ENCODE measurements at regions not wholly inside any gene's neighbourhood (a gene's known extent, or its start where the extent isn't known, plus 50 kb on each side); places are given as distances from the start of the nearest gene placed in this dataset.
A peak's percentile ranks its signal among the peaks of the same experiment; 100 is the strongest.

DNA sequence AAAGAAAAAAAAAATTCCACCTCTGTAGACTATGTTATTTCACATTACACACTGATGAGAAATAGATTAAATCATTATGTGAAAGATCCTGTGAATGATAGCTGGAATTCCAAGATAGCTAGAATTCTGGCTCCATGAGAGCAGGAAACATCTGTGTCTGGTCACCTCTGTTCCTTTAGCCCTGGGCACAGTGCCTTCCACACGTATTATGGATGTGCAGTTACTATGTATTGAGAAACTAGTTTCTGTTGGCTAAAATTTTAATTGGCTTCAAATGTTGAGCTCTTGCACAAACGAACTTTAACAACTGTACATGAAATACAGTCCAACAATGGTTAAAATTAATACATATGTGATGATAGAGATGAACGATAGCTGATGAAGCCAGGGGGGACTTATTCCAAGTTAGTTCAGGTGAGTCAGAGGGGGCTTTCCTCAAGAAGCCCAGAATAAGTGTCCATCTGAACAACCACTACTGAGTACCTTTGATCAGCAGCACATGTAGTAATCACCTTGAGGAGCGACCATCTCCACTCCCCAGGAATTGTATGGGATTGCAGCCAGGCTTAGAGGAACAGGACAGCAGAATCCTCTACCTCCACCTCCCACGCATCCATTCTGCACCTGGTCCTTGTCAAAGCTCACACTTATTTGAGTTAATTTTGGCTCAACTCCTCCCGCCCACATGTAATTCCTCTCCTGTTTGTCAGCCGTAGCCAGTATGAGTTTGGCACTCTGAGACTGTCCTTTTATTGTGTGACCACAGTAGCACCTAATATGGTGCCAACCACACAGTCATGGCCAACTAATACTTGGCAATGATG is 68.6 kb downstream of the NABP1 start:
- Histone ChIP-seq H3K23ac (ENCODE audit: low read length) (no peak overlapping the region), H3K27me3 (ENCODE audit: insufficient read depth, low read length) (no peaks in the 10 kb centered on the region), H3K9ac (ENCODE audit: low read length) (no peak overlapping the region), H4K91ac (ENCODE audit: low read depth, low read length) (no peak overlapping the region), H3K14ac (ENCODE audit: low read length) (no peak overlapping the region), H3K18ac (ENCODE audit: low read length) (no peak overlapping the region), H4K8ac (ENCODE audit: low read depth, low read length) (no peak overlapping the region), H3K79me2 (ENCODE audit: control insufficient read depth, insufficient read depth, low read length, poor library complexity) (no peaks in the 10 kb centered on the region), H2AK5ac (ENCODE audit: low read length) (no peak overlapping the region), H2AFZ (ENCODE audit: insufficient read depth, low read length, poor library complexity) (no peak overlapping the region), H3K27ac (ENCODE audit: low read depth, low read length) (no peak overlapping the region), H3K9me3 (ENCODE audit: insufficient read depth, low read depth, low read length) (no peaks in the 10 kb centered on the region), H4K12ac (ENCODE audit: low read depth, low read length) (no peak overlapping the region), H2BK120ac (ENCODE audit: insufficient read depth, low read length, poor library complexity) (no peak overlapping the region), H3K4me2 (ENCODE audit: low read length) (no peak overlapping the region), H3K79me1 (ENCODE audit: low read length) (no peaks in the 10 kb centered on the region), H3K4me3 (ENCODE audit: low read depth, low read length) (no peak overlapping the region), H2BK5ac (ENCODE audit: low read depth, low read length, poor library complexity) (no peak overlapping the region), H3K4me1 (ENCODE audit: control insufficient read depth in 1 of 2, insufficient read depth in 2 of 2, low read length in 2 of 2) (peaks cover 0 to 2% of the 10 kb centered on the region in 2 experiments), H2BK12ac (ENCODE audit: low read length) (no peak overlapping the region), H3K36me3 (ENCODE audit: control insufficient read depth in 1 of 2, insufficient read depth in 2 of 2, low read length in 2 of 2) (no peaks in the 10 kb centered on the region), H3K4ac (ENCODE audit: low read depth, low read length) (no peak overlapping the region)
- WGBS (ENCODE audit: extremely low coverage, insufficient coverage, insufficient read length), result no CpG with 5 or more reads among the region's 7 CpGs
- peak; percentile 87 to 97 for DNase-seq

DNA sequence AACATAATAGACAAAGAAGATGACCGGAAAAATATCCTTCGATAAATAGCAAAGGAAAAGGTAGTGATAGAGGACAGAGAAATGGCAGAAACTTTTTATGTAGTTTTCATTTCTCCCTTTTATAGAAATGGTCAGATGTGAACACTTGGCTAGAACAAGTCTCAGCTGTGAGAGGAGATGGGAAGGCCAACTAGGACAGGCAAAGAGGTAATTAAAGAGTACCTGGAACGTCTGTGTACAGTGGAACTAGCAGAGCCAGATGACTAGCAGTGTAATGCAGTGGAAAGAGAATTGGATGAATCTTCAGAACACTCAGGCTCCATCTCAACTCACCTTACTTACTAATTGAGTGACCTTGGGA is 69.2 kb downstream of the NABP1 start:
- Histone ChIP-seq H2BK120ac (ENCODE audit: insufficient read depth, low read length, poor library complexity) (no peak overlapping the region), H3K27me3 (ENCODE audit: insufficient read depth, low read length) (no peaks in the 10 kb centered on the region), H3K23ac (ENCODE audit: low read length) (no peak overlapping the region), H2AK5ac (ENCODE audit: low read length) (no peak overlapping the region), H3K4ac (ENCODE audit: low read depth, low read length) (no peak overlapping the region), H3K4me1 (ENCODE audit: control insufficient read depth in 1 of 2, insufficient read depth in 2 of 2, low read length in 2 of 2) (peaks cover 0 to 2% of the 10 kb centered on the region in 2 experiments), H2BK12ac (ENCODE audit: low read length) (no peak overlapping the region), H2BK5ac (ENCODE audit: low read depth, low read length, poor library complexity) (no peak overlapping the region), H4K8ac (ENCODE audit: low read depth, low read length) (no peak overlapping the region), H3K79me1 (ENCODE audit: low read length) (no peaks in the 10 kb centered on the region), H3K36me3 (ENCODE audit: control insufficient read depth in 1 of 2, insufficient read depth in 2 of 2, low read length in 2 of 2) (no peaks in the 10 kb centered on the region), H3K9me3 (ENCODE audit: insufficient read depth, low read depth, low read length) (no peaks in the 10 kb centered on the region), H3K27ac (ENCODE audit: low read depth, low read length) (no peak overlapping the region), H3K4me2 (ENCODE audit: low read length) (no peak overlapping the region), H4K91ac (ENCODE audit: low read depth, low read length) (no peak overlapping the region), H3K4me3 (ENCODE audit: low read depth, low read length) (no peak overlapping the region), H3K14ac (ENCODE audit: low read length) (no peak overlapping the region), H4K12ac (ENCODE audit: low read depth, low read length) (no peak overlapping the region), H3K18ac (ENCODE audit: low read length) (no peak overlapping the region), H2AFZ (ENCODE audit: insufficient read depth, low read length, poor library complexity) (no peak overlapping the region), H3K9ac (ENCODE audit: low read length) (no peak overlapping the region), H3K79me2 (ENCODE audit: control insufficient read depth, insufficient read depth, low read length, poor library complexity) (no peaks in the 10 kb centered on the region)
- DNase-seq, result no peak
- WGBS (ENCODE audit: extremely low coverage, insufficient coverage, insufficient read length), result no CpG with 5 or more reads among the region's 3 CpGs

DNA sequence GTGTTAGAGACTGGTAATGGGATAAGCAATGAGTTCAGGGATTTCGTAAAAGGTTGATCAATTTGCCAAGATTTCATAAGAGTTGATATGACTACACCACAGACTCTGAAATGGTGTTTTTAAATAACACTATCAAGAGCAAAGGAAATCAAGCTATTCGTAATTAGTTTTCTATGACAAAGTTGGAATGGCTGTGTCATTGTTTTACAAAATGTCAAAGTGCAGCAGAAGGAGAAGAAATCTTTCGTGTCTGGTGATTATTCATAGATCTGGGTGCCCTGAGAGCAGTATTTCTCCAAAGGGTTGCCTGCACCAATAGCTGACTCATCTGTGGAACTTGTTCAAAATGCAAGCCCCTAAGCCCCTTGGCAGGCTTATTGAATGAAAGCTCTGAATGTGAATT is 70.1 kb downstream of the NABP1 start:
- H3K4me2 ChIP-seq (ENCODE audit: low read length), result no peak overlapping the region

DNA sequence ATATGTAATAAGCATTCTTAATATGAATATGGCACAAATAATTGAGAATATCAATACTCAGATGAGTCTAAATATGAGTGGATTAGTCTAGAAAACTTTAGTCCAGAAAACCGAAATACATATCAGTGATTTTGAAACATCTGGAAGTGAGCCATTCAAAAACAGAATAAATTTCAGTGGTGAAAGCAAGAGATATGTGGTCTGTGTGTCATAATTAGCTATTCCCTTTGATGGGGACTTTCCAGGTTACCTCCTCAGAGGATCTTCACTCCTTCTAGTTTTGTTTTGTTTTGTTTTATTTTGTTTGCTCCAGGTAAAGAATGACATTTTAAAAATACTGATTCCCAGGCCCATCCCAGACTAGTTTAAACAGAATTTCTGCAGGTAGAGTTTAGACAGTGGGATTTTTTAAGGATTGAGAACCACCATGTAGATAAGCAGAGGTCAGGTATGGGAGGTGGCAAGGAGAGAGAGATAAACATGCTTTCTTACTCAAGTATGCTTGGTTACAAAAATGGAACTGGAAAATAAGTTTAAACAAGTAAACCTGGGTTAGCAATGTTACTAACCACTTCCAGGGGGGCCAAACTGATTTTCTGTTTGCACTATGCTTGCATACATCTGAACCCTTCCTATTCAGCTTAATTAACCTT is 70.7 kb downstream of the NABP1 start:
- H3K27ac ChIP-seq (ENCODE audit: low read depth, low read length), result no peak overlapping the region
- H3K36me3 ChIP-seq (ENCODE audit: control insufficient read depth in 1 of 2, insufficient read depth in 2 of 2, low read length in 2 of 2), result no peaks in the 10 kb centered on the region
- H3K9me3 ChIP-seq (ENCODE audit: insufficient read depth, low read depth, low read length), result no peaks in the 10 kb centered on the region
- no peak overlapping the region for H3K14ac ChIP-seq (ENCODE audit: low read length)
- no peak overlapping the region for H4K12ac ChIP-seq (ENCODE audit: low read depth, low read length)
- no peak overlapping the region for H3K4me3 ChIP-seq (ENCODE audit: low read depth, low read length)
- no peaks in the 10 kb centered on the region for H3K79me2 ChIP-seq (ENCODE audit: control insufficient read depth, insufficient read depth, low read length, poor library complexity)
- no peaks in the 10 kb centered on the region for H3K27me3 ChIP-seq (ENCODE audit: insufficient read depth, low read length)
- H2BK5ac ChIP-seq (ENCODE audit: low read depth, low read length, poor library complexity), result no peak overlapping the region
- H3K4me1 ChIP-seq (ENCODE audit: control insufficient read depth in 1 of 2, insufficient read depth in 2 of 2, low read length in 2 of 2), result peaks cover 0 to 2% of the 10 kb centered on the region in 2 experiments
- H3K79me1 ChIP-seq (ENCODE audit: low read length), result no peaks in the 10 kb centered on the region
- DNase-seq, result peak; percentile 31 to 88
- no peak overlapping the region for H3K23ac ChIP-seq (ENCODE audit: low read length)
- no peak overlapping the region for H2BK12ac ChIP-seq (ENCODE audit: low read length)
- no peak overlapping the region for H3K4ac ChIP-seq (ENCODE audit: low read depth, low read length)
- no peak overlapping the region for H3K4me2 ChIP-seq (ENCODE audit: low read length)
- no peak overlapping the region for H4K8ac ChIP-seq (ENCODE audit: low read depth, low read length)
- H4K91ac ChIP-seq (ENCODE audit: low read depth, low read length), result no peak overlapping the region
- H3K9ac ChIP-seq (ENCODE audit: low read length), result no peak overlapping the region
- H2AFZ ChIP-seq (ENCODE audit: insufficient read depth, low read length, poor library complexity), result no peak overlapping the region
- no CpG with 5 or more reads among the region's 1 CpG for WGBS (ENCODE audit: extremely low coverage, insufficient coverage, insufficient read length)
- no peak overlapping the region for H2AK5ac ChIP-seq (ENCODE audit: low read length)
- H3K18ac ChIP-seq (ENCODE audit: low read length), result no peak overlapping the region
- no peak overlapping the region for H2BK120ac ChIP-seq (ENCODE audit: insufficient read depth, low read length, poor library complexity)

More for the DNA sequence above, 70.1 kb downstream of the NABP1 start:
- Histone ChIP-seq H3K27me3 (ENCODE audit: insufficient read depth, low read length) (no peaks in the 10 kb centered on the region), H3K36me3 (ENCODE audit: control insufficient read depth in 1 of 2, insufficient read depth in 2 of 2, low read length in 2 of 2) (no peaks in the 10 kb centered on the region), H2AK5ac (ENCODE audit: low read length) (no peak overlapping the region), H3K23ac (ENCODE audit: low read length) (no peak overlapping the region), H4K8ac (ENCODE audit: low read depth, low read length) (no peak overlapping the region), H3K4me3 (ENCODE audit: low read depth, low read length) (no peak overlapping the region), H2BK12ac (ENCODE audit: low read length) (no peak overlapping the region), H2BK5ac (ENCODE audit: low read depth, low read length, poor library complexity) (no peak overlapping the region), H2BK120ac (ENCODE audit: insufficient read depth, low read length, poor library complexity) (no peak overlapping the region), H3K14ac (ENCODE audit: low read length) (no peak overlapping the region), H4K12ac (ENCODE audit: low read depth, low read length) (no peak overlapping the region), H3K79me2 (ENCODE audit: control insufficient read depth, insufficient read depth, low read length, poor library complexity) (no peaks in the 10 kb centered on the region), H3K4ac (ENCODE audit: low read depth, low read length) (no peak overlapping the region), H3K4me1 (ENCODE audit: control insufficient read depth in 1 of 2, insufficient read depth in 2 of 2, low read length in 2 of 2) (peaks cover 0 to 2% of the 10 kb centered on the region in 2 experiments), H3K79me1 (ENCODE audit: low read length) (no peaks in the 10 kb centered on the region), H2AFZ (ENCODE audit: insufficient read depth, low read length, poor library complexity) (no peak overlapping the region), H3K9me3 (ENCODE audit: insufficient read depth, low read depth, low read length) (no peaks in the 10 kb centered on the region), H3K27ac (ENCODE audit: low read depth, low read length) (no peak overlapping the region), H3K9ac (ENCODE audit: low read length) (no peak overlapping the region), H4K91ac (ENCODE audit: low read depth, low read length) (no peak overlapping the region), H3K18ac (ENCODE audit: low read length) (no peak overlapping the region)
- WGBS (ENCODE audit: extremely low coverage, insufficient coverage, insufficient read length), result no CpG with 5 or more reads among the region's 3 CpGs
- peak; percentile 46 to 71 for DNase-seq

Data from trophoblast cell (in vitro differentiated cells and primary cell).